Dendritic cell treated with granulocyte-macrophage colony-stimulating factor and Interleukin-4, amounts not matched to agents 40 ng/mL and 50 ng/mL, for 4 days (primary cell): ENCODE measurements at regions not wholly inside any gene's neighbourhood (a gene's known extent, or its start where the extent isn't known, plus 50 kb on each side); places are given as distances from the start of the nearest gene placed in this dataset.

Source experiments
- H3K27ac Mint-ChIP-seq: one replicate; pipeline ENCODE4 v1.8.0; 2022; ENCODE audit warnings: mild to moderate bottlenecking, mixed read lengths
- H3K27me3 Mint-ChIP-seq: one replicate; pipeline ENCODE4 v1.8.0; 2022; ENCODE audit warnings: mild to moderate bottlenecking, mixed read lengths
- H3K36me3 Mint-ChIP-seq: one replicate; pipeline ENCODE4 v1.8.0; 2022; ENCODE audit warnings: low read depth, mixed read lengths
- H3K4me1 Mint-ChIP-seq: one replicate; pipeline ENCODE4 v1.8.0; 2022; ENCODE audit warnings: low read depth, mixed read lengths
- H3K4me3 Mint-ChIP-seq: one replicate; pipeline ENCODE4 v1.8.0; 2022; ENCODE audit warnings: mild to moderate bottlenecking, moderate library complexity, mixed read lengths
- H3K9me3 Mint-ChIP-seq: one replicate; pipeline ENCODE4 v1.8.0; 2022; ENCODE audit warnings: mixed read lengths
- intact Hi-C: fragments of 100-400 bp; cut with micrococcal nuclease; formaldehyde crosslinking; loops from one replicate; pipeline ENCODE4 v1.15.0; 2022

- no peaks in the 10 kb centered on the region for H3K9me3 Mint-ChIP-seq
- peaks cover 11% of the 10 kb centered on the region for H3K27me3 Mint-ChIP-seq
- intact Hi-C loops: no loop called here
- H3K36me3 Mint-ChIP-seq: no peaks in the 10 kb centered on the region
- H3K27ac Mint-ChIP-seq: no peak overlapping the region
- no peaks in the 10 kb centered on the region for H3K4me1 Mint-ChIP-seq
- H3K4me3 Mint-ChIP-seq: no peak overlapping the region
These were observed 52.8 kb upstream of the SV2C start for GRCh38 chr5:76030343-76030742.

DNA sequence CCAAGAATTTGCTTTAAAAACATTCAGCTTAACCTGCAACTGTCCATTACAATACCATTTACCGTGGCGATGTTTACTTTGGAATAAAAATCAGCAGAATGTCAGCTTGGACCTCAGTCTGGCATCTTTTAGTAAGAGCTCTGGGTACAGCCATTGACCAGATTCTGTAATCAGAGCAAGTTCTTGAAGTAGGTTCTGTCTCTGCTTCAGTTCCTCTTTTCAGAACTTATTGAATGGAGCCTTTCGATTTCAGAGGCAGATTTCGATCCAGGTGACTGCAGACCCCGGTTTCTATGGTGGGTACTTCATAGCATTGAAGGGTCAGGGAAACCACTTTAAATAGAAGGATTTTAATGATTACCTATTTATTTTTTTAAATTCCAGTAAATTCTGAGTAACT lies 53.4 kb upstream of the SV2C start:
- H3K27ac Mint-ChIP-seq: no peak overlapping the region
- H3K4me1 Mint-ChIP-seq: no peaks in the 10 kb centered on the region
- H3K27me3 Mint-ChIP-seq: peaks cover 14% of the 10 kb centered on the region
- no peak overlapping the region for H3K4me3 Mint-ChIP-seq
- no peaks in the 10 kb centered on the region for H3K9me3 Mint-ChIP-seq
- intact Hi-C loops: no loop called here
- H3K36me3 Mint-ChIP-seq: no peaks in the 10 kb centered on the region

GRCh38 chr5:76025790-76026189 lies 57.4 kb upstream of the SV2C start:
- H3K4me3 Mint-ChIP-seq: no peak overlapping the region
- H3K27me3 Mint-ChIP-seq: peaks cover 20% of the 10 kb centered on the region
- no peak overlapping the region for H3K27ac Mint-ChIP-seq
- no peaks in the 10 kb centered on the region for H3K36me3 Mint-ChIP-seq
- intact Hi-C loops: no loop called here
- H3K9me3 Mint-ChIP-seq: no peaks in the 10 kb centered on the region
- no peaks in the 10 kb centered on the region for H3K4me1 Mint-ChIP-seq

DNA sequence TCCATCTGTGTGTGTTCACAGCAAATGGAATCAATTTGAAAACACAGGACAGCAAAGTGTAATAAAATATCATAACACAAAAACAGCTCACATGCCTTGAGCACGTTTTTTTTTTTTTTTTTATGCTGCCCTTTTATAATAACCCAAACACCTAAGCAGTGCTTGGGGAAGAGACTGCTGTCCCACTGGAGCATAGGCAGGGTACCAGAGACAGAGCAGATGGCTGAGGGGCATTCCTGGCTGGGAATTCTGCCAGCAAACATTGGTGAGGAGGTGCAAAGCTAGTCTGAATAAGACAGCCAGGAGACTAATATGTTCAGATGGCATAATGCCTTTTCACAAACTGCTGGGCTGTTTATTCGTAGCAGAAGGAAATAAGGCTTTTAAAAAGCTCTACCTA lies 58.1 kb upstream of the SV2C start:
- Mint-ChIP-seq H3K27me3 (peaks cover 24% of the 10 kb centered on the region), H3K27ac (no peak overlapping the region), H3K36me3 (no peaks in the 10 kb centered on the region), H3K4me3 (no peak overlapping the region), H3K9me3 (no peaks in the 10 kb centered on the region), H3K4me1 (no peaks in the 10 kb centered on the region)
- intact Hi-C loops: no loop called here

DNA sequence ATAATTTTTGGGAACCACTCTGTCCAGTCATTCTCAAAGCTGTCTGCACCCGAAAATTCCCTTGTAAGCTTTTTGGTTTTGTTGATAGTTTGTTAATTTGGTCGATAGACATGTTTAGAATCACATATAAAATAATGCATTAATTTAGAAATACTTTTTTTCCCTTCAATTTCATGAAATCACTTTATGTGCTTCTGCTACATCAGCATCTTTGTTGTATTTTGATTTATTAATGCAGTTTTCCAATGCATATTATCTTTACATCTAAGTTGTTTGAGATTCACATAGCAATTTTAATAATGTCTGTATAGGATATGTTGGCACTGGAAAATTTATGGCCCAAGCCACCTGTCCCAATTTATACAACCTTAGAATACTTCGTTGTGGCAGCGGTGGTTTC lies 60.6 kb upstream of the SV2C start:
- Mint-ChIP-seq H3K27ac (no peak overlapping the region), H3K4me1 (no peaks in the 10 kb centered on the region), H3K36me3 (no peaks in the 10 kb centered on the region), H3K4me3 (no peak overlapping the region), H3K27me3 (peaks cover 19% of the 10 kb centered on the region), H3K9me3 (no peaks in the 10 kb centered on the region)
- intact Hi-C loops: no loop called here

- intact Hi-C loops: no loop called here
- no peaks in the 10 kb centered on the region for H3K4me1 Mint-ChIP-seq
- H3K4me3 Mint-ChIP-seq: no peak overlapping the region
- no peaks in the 10 kb centered on the region for H3K9me3 Mint-ChIP-seq
- H3K27ac Mint-ChIP-seq: no peak overlapping the region
- H3K36me3 Mint-ChIP-seq: no peaks in the 10 kb centered on the region
- peaks cover 19% of the 10 kb centered on the region for H3K27me3 Mint-ChIP-seq
These were observed 61.1 kb upstream of the SV2C start for GRCh38 chr5:76021936-76022584.

DNA sequence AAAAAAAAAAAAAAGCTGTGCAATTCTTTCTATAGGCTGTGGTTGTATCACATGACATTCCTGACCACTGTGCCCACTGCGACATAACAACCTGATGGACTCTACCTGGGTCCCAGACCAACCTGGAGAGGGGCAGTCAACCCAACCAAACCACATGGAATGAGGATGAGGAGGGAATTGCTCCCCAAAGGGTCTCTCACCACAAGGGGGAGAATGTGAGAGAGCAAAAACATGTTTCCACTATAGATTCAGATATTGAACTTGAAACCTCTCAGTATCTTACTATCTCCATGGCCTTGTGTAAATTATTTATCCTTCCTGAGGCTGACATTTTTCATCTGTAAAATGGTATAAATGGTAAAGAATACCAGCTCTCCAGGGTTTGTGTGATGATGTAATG lies 66.9 kb upstream of the SV2C start:
- peaks cover 8% of the 10 kb centered on the region for H3K27me3 Mint-ChIP-seq
- no peaks in the 10 kb centered on the region for H3K36me3 Mint-ChIP-seq
- intact Hi-C loops: no loop called here
- H3K27ac Mint-ChIP-seq: no peak overlapping the region
- no peaks in the 10 kb centered on the region for H3K9me3 Mint-ChIP-seq
- no peak overlapping the region for H3K4me3 Mint-ChIP-seq
- H3K4me1 Mint-ChIP-seq: no peaks in the 10 kb centered on the region

DNA sequence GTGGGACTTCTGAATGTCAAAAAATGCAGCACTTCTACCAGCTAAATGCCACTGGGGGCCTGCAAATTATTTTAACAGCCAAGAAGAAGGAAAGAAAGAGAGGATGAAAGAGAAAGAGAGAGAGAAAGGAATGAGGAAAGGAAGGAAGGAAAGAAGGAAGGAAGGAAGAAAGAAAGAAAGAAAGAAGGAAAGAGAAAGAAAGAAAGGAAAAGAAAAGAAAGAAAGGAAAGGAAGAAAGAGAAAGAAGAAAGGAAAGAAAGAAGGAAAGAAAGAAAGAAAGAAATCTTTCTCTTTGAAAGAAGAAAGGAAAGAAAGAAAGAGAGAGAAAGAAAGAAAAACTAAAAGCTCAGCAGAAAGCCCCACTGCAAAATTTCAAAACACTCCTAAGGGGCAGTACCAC lies 69.2 kb upstream of the SV2C start:
- Mint-ChIP-seq H3K27ac (no peak overlapping the region), H3K36me3 (no peaks in the 10 kb centered on the region), H3K4me3 (no peak overlapping the region), H3K27me3 (peaks cover 2% of the 10 kb centered on the region), H3K9me3 (no peaks in the 10 kb centered on the region), H3K4me1 (no peaks in the 10 kb centered on the region)
- intact Hi-C loops: no loop called here

- Mint-ChIP-seq H3K4me3 (no peak overlapping the region), H3K27ac (no peak overlapping the region), H3K4me1 (no peaks in the 10 kb centered on the region), H3K27me3 (peaks cover 9% of the 10 kb centered on the region), H3K36me3 (no peaks in the 10 kb centered on the region), H3K9me3 (no peaks in the 10 kb centered on the region)
- intact Hi-C loops: no loop called here
These were observed 75.3 kb upstream of the SV2C start for GRCh38 chr5:76007904-76008303.

GRCh38 chr5:76000582-76000981 lies 82.6 kb upstream of the SV2C start:
- intact Hi-C loops: no loop called here
- Mint-ChIP-seq H3K4me1 (no peaks in the 10 kb centered on the region), H3K27me3 (peaks cover 2% of the 10 kb centered on the region), H3K9me3 (peaks cover 24% of the 10 kb centered on the region), H3K36me3 (no peaks in the 10 kb centered on the region), H3K4me3 (no peak overlapping the region), H3K27ac (no peak overlapping the region)

- Mint-ChIP-seq H3K4me1 (peaks cover 19% of the 10 kb centered on the region), H3K9me3 (peaks cover 9% of the 10 kb centered on the region), H3K4me3 (no peak overlapping the region), H3K27me3 (no peaks in the 10 kb centered on the region), H3K27ac (no peak overlapping the region), H3K36me3 (no peaks in the 10 kb centered on the region)
- intact Hi-C loops: no loop called here
These were observed 89.3 kb upstream of the SV2C start for GRCh38 chr5:75993643-75994520.

DNA sequence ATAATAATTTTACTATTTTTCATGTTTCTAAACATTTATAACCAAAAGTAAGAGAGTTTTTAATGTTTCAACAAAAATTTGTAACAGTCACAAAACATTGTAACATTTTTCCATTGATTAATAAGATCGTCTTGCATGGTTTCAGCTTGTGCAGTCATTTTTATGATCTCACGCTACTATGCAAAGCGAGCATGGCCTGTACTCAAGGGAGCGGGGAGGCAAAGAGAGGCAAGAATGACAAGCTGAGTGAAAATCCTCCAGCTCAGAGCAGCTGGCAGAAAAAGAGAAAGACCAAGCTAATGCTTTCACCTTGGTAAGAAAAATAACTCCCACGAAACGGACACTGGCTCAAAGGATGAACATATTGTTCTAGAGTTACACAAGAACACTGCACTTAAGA lies 90.0 kb upstream of the SV2C start:
- Mint-ChIP-seq H3K9me3 (peaks cover 2% of the 10 kb centered on the region), H3K4me3 (no peak overlapping the region)
- intact Hi-C loops: no loop called here

GRCh38 chr5:75992753-75993152 lies 90.4 kb upstream of the SV2C start:
- intact Hi-C loops: no loop called here
- no peak overlapping the region for H3K27ac Mint-ChIP-seq
- no peak overlapping the region for H3K4me3 Mint-ChIP-seq
- no peaks in the 10 kb centered on the region for H3K36me3 Mint-ChIP-seq
- no peaks in the 10 kb centered on the region for H3K9me3 Mint-ChIP-seq
- peaks cover 2% of the 10 kb centered on the region for H3K27me3 Mint-ChIP-seq
- H3K4me1 Mint-ChIP-seq: peaks cover 19% of the 10 kb centered on the region

More for the DNA sequence above, 90.0 kb upstream of the SV2C start:
- no peak overlapping the region for H3K27ac Mint-ChIP-seq
- no peaks in the 10 kb centered on the region for H3K36me3 Mint-ChIP-seq
- peaks cover 19% of the 10 kb centered on the region for H3K4me1 Mint-ChIP-seq
- peaks cover 2% of the 10 kb centered on the region for H3K27me3 Mint-ChIP-seq

- intact Hi-C loops: no loop called here
- H3K9me3 Mint-ChIP-seq: no peaks in the 10 kb centered on the region
- no peaks in the 10 kb centered on the region for H3K4me1 Mint-ChIP-seq
- no peak overlapping the region for H3K4me3 Mint-ChIP-seq
- H3K36me3 Mint-ChIP-seq: no peaks in the 10 kb centered on the region
- H3K27ac Mint-ChIP-seq: no peak overlapping the region
- H3K27me3 Mint-ChIP-seq: peaks cover 6% of the 10 kb centered on the region
These were observed 98.1 kb upstream of the SV2C start for GRCh38 chr5:75985077-75985476.
